HCT116 (cell line): ENCODE measurements at regions not wholly inside any gene's neighbourhood (a gene's known extent, or its start where the extent isn't known, plus 50 kb on each side); places are given as distances from the start of the nearest gene placed in this dataset.

Experiments
- ATAC-seq: fragments of 200-7000 bp; cut with Tn5 transposase; 2 replicates; pipeline ENCODE4 v1.9.1; 2020; ENCODE audit warnings: mild to moderate bottlenecking, moderate library complexity
- BruUV-seq: library from RNA; stranded (reverse); fragments of 400-500 nt; replicated peaks from 2 replicates; lab custom pipeline; 2021; lab: Mats Ljungman, UMichigan
- CTCF ChIA-PET: fragments of 300-600 bp; sonication (Branson Sonifier 250); formaldehyde crosslinking; loops from one replicate; lab custom pipeline; 2021; ENCODE audit warnings: antibody characterized with exemption; lab: Charles Lee
- POLR2A ChIA-PET: fragments of 300-600, 350-600 bp; sonication (Branson Sonifier 250); formaldehyde crosslinking; loops from one replicate; lab custom pipeline; 2021; ENCODE audit warnings: antibody characterized with exemption; lab: Charles Lee
- RAD21 ChIA-PET, 2 experiments: fragments of 300-600 bp; sonication (Branson Sonifier 250); formaldehyde crosslinking; loops; one replicate each; lab custom pipeline; 2023; ENCODE audit warnings: low total read pairs in 2 of 2; ENCODE audit not compliant: uncharacterized antibody in 2 of 2, unreplicated experiment in 2 of 2, low non-redundant PET in 1 of 2; lab: Charles Lee
- DNase-seq: peaks from one replicate; pipeline ENCODE4 v3.0.0-alpha.2; 2010; ENCODE audit warnings: low read depth, low spot score
- H2AFZ ChIP-seq: fragments of 200-600 bp; shearing (Covaris generic), sonication (generic); 2 replicates; pipeline ENCODE4 v1.6.1; 2017; ENCODE audit warnings: low read depth, mixed run types, mixed read lengths, antibody characterized with exemption, low read length; ENCODE audit not compliant: poor library complexity, severe bottlenecking
- H3K27ac ChIP-seq: 2 replicates; pipeline ENCODE4 v1.5.1; 2012; ENCODE audit warnings: low read depth, low read length
- H3K27me3 ChIP-seq: fragments of 200-600 bp; sonication (generic); 2 replicates; pipeline ENCODE4 v1.6.1; 2016; ENCODE audit warnings: mixed run types, low read length, mixed read lengths; ENCODE audit not compliant: insufficient read depth
- H3K36me3 ChIP-seq, 2 experiments: fragments of 200-500 bp in 1 of 2; fragments of 200-600 bp in 1 of 2; sonication (Bioruptor generic) in 1 of 2; sonication (generic) in 1 of 2; 2 replicates each; pipeline versions ENCODE4 v1.5.1 to v1.6.1; 2014 to 2016; ENCODE audit warnings: low read length in 2 of 2, inconsistent platforms in 1 of 2, mixed read lengths in 1 of 2, mixed run types in 1 of 2; ENCODE audit not compliant: insufficient read depth in 2 of 2, control insufficient read depth in 1 of 2
- H3K4me1 ChIP-seq, 2 experiments: fragments of 200-600 bp in 1 of 2; sonication (generic) in 1 of 2; 2 replicates each; pipeline versions ENCODE4 v1.5.1 to v1.6.1; 2012 to 2017; ENCODE audit warnings: low read length in 2 of 2, inconsistent platforms in 1 of 2, mild to moderate bottlenecking in 1 of 2, mixed read lengths in 1 of 2, mixed run types in 1 of 2, moderate library complexity in 1 of 2; ENCODE audit not compliant: insufficient read depth in 2 of 2, control insufficient read depth in 1 of 2
- H3K4me2 ChIP-seq: fragments of 200-600 bp; sonication (generic); 2 replicates; pipeline ENCODE4 v1.6.1; 2017; ENCODE audit warnings: mixed run types, low read length, mixed read lengths
- H3K4me3 ChIP-seq, 2 experiments: fragments of 200-600 bp in 1 of 2; sonication (generic) in 1 of 2; replicated peaks in 1 of 2; 2 replicates each; pipeline ENCODE4 v1.5.1; 2011 to 2016; ENCODE audit warnings: low read length in 2 of 2, control low read depth in 1 of 2, low read depth in 1 of 2, mild to moderate bottlenecking in 1 of 2, mixed read lengths in 1 of 2, mixed run types in 1 of 2
- H3K79me2 ChIP-seq: fragments of 200-600 bp; sonication (generic); 2 replicates; pipeline ENCODE4 v1.6.1; 2017; ENCODE audit warnings: mild to moderate bottlenecking, mixed run types, low read length, moderate library complexity, mixed read lengths; ENCODE audit not compliant: insufficient read depth
- H3K9ac ChIP-seq: fragments of 200-600 bp; sonication (generic); 2 replicates; pipeline ENCODE4 v1.6.1; 2016; ENCODE audit warnings: low read length, mixed read lengths
- H3K9me2 ChIP-seq: fragments of 200-600 bp; sonication (generic), shearing (Covaris generic); 2 replicates; pipeline ENCODE4 v1.6.1; 2017; ENCODE audit warnings: mixed run types, mild to moderate bottlenecking, moderate library complexity; ENCODE audit not compliant: insufficient read depth
- H3K9me3 ChIP-seq, 2 experiments: fragments of 200-500 bp in 1 of 2; fragments of 200-600 bp in 1 of 2; sonication (Bioruptor generic) in 1 of 2; sonication (generic) in 1 of 2; 2 replicates each; pipeline ENCODE4 v1.6.1; 2014 to 2017; ENCODE audit warnings: low read length in 2 of 2, mixed read lengths in 2 of 2, inconsistent platforms in 1 of 2, low read depth in 1 of 2, mild to moderate bottlenecking in 1 of 2, mixed run types in 1 of 2, moderate library complexity in 1 of 2; ENCODE audit not compliant: control insufficient read depth in 1 of 2, insufficient read depth in 1 of 2
- H4K20me1 ChIP-seq: fragments of 200-600 bp; sonication (generic), shearing (Covaris generic); 2 replicates; pipeline ENCODE4 v1.6.1; 2017; ENCODE audit warnings: mixed run types, mild to moderate bottlenecking, moderate library complexity; ENCODE audit not compliant: insufficient read depth
- CBX3 ChIP-seq: IDR thresholded peaks from 2 replicates; pipeline ENCODE4 v1.6.1; 2012; ENCODE audit warnings: low read depth
- CEBPB ChIP-seq: IDR thresholded peaks from 2 replicates; pipeline ENCODE4 v1.6.1; 2012; ENCODE audit warnings: low read depth
- CTCF ChIP-seq, 3 experiments: fragments of 200-600 bp in 1 of 3; sonication (generic) in 1 of 3; IDR thresholded peaks in 2 of 3; conservative IDR thresholded peaks in 1 of 3; 2 replicates each; pipeline ENCODE4 v1.5.1; 2012 to 2017; ENCODE audit warnings: low read depth in 2 of 3, low read length in 2 of 3, antibody characterized with exemption in 1 of 3, borderline replicate concordance in 1 of 3, control low read depth in 1 of 3, mild to moderate bottlenecking in 1 of 3, mixed read lengths in 1 of 3, mixed run types in 1 of 3, moderate library complexity in 1 of 3; ENCODE audit not compliant: insufficient read depth in 1 of 3
- EGR1 ChIP-seq: IDR thresholded peaks from 2 replicates; pipeline ENCODE4 v1.6.1; 2012; ENCODE audit warnings: low read depth
- EZH2 ChIP-seq: fragments of 200-600 bp; sonication (generic); IDR thresholded peaks from 2 replicates; pipeline ENCODE4 v1.6.1; 2017; ENCODE audit warnings: antibody characterized with exemption, mixed run types
- FOSL1 ChIP-seq: IDR thresholded peaks from 2 replicates; pipeline ENCODE4 v1.6.1; 2012; ENCODE audit warnings: low read depth
- MAX ChIP-seq: IDR thresholded peaks from 2 replicates; pipeline ENCODE4 v1.6.1; 2012
- REST ChIP-seq: IDR thresholded peaks from 2 replicates; pipeline ENCODE4 v1.6.1; 2012; ENCODE audit warnings: low read depth
- SIN3A ChIP-seq: IDR thresholded peaks from 2 replicates; pipeline ENCODE4 v1.6.1; 2012; ENCODE audit warnings: low read depth
- SRF ChIP-seq: IDR thresholded peaks from 2 replicates; pipeline ENCODE4 v1.6.1; 2012; ENCODE audit warnings: low read depth
- TCF7L2 ChIP-seq: IDR thresholded peaks from 2 replicates; pipeline ENCODE4 v1.7.0; 2011; ENCODE audit warnings: borderline replicate concordance, inconsistent platforms; ENCODE audit not compliant: insufficient read depth, insufficient read length; ENCODE audit errors: extremely low read depth
- ZBTB33 ChIP-seq: IDR thresholded peaks from 2 replicates; pipeline ENCODE4 v1.6.1; 2011; ENCODE audit warnings: mild to moderate bottlenecking, low read length, moderate library complexity; ENCODE audit not compliant: insufficient replicate concordance; ENCODE audit errors: extremely low read depth
- ZNF274 ChIP-seq: fragments of 200-500 bp; sonication (Bioruptor generic); IDR thresholded peaks from 2 replicates; pipeline ENCODE4 v1.6.1; 2014; ENCODE audit warnings: mild to moderate bottlenecking, low read depth, low read length, inconsistent platforms
- intact Hi-C: fragments of 100-400 bp; cut with micrococcal nuclease; formaldehyde crosslinking; loops from 2 replicates; pipeline ENCODE4 v1.10.0; 2022

- ChIA-PET RAD21 (no interaction called here), POLR2A (no interaction called here), CTCF (interaction anchor here (1.5 kb wide), 1 partner anchor 137 kb away, joined by 4 read pairs; no protein-coding TSS in a partner anchor)
- DNase-seq (no peak), ATAC-seq (no peak)
- Histone ChIP-seq H3K4me2 (no peak overlapping the region), H3K79me2 (no peaks in the 10 kb centered on the region), H3K27me3 (peaks cover 77% of the 10 kb centered on the region), H3K4me3 (no peak overlapping the region), H3K27ac (no peak overlapping the region), H3K9ac (no peak overlapping the region), H3K9me2 (no peaks in the 10 kb centered on the region), H3K4me1 (no peaks in the 10 kb centered on the region; a peak in 1 of 4 replicates), H4K20me1 (no peaks in the 10 kb centered on the region), H2AFZ (no peak overlapping the region), H3K36me3 (no peaks in the 10 kb centered on the region), H3K9me3 (no peaks in the 10 kb centered on the region)
- no peak for TF ChIP-seq TCF7L2
- intact Hi-C loops, result no loop called here
- no TSS peak for BruUV-seq
Measured at GRCh38 chr2:176677746-176678265, 408.6 kb downstream of the MTX2 start.

GRCh38 chr2:176678571-176678970 lies 409.3 kb downstream of the MTX2 start:
- intact Hi-C loops, result no loop called here
- ChIA-PET RAD21 (no interaction called here), CTCF (interaction anchor here (1.3 to 1.5 kb wide), 2 partner anchors 25 to 136 kb away, joined by 4 to 7 read pairs; no protein-coding TSS in a partner anchor), POLR2A (no interaction called here)
- Histone ChIP-seq H3K36me3 (no peaks in the 10 kb centered on the region), H3K4me3 (no peak overlapping the region), H3K27ac (no peak overlapping the region), H3K79me2 (no peaks in the 10 kb centered on the region), H2AFZ (no peak overlapping the region), H3K4me2 (no peak overlapping the region), H3K9ac (no peak overlapping the region), H3K9me2 (no peaks in the 10 kb centered on the region), H3K9me3 (no peaks in the 10 kb centered on the region), H4K20me1 (no peaks in the 10 kb centered on the region), H3K27me3 (peaks cover 80% of the 10 kb centered on the region), H3K4me1 (no peaks in the 10 kb centered on the region; a peak in 1 of 4 replicates)
- DNase-seq (no peak), ATAC-seq (no peak)
- BruUV-seq, result no TSS peak
- no peak for TF ChIP-seq EZH2
- no peak for TF ChIP-seq ZNF274
- TF ChIP-seq REST, result no peak
- no peak for TF ChIP-seq CEBPB
- no peak for TF ChIP-seq CBX3
- no peak for TF ChIP-seq EGR1
- no peak for TF ChIP-seq SIN3A
- no peak for TF ChIP-seq SRF
- TF ChIP-seq ZBTB33, result no peak
- no peak for TF ChIP-seq CTCF (IDR thresholded peaks at IDR 0.05 in 2 of 3, conservative IDR thresholded peaks at IDR 0.05 in 1 of 3; ENCODE audit: borderline replicate concordance in 1 of 3, insufficient read depth in 1 of 3, low read depth in 2 of 3, low read length in 2 of 3)
- no peak for TF ChIP-seq FOSL1
- TF ChIP-seq MAX, result no peak
